Choroid plexus epithelial cell (primary cell): ENCODE measurements at regions not wholly inside any gene's neighbourhood (a gene's known extent, or its start where the extent isn't known, plus 50 kb on each side); places are given as distances from the start of the nearest gene placed in this dataset.
A peak's percentile ranks its signal among the peaks of the same experiment; 100 is the strongest.

ENCODE experiments used
- DNase-seq: peaks from one replicate; pipeline ENCODE4 v3.0.0-alpha.2; 2010; ENCODE audit warnings: low read depth
- H3K4me3 ChIP-seq: 2 replicates; pipeline ENCODE4 v1.5.1; 2011; ENCODE audit warnings: low read depth, mild to moderate bottlenecking, control low read depth, low read length, moderate library complexity
- TF ChIP-seq, protein P1 (sequence below): conservative IDR thresholded peaks from 2 replicates; pipeline ENCODE4 v1.5.1; 2011; ENCODE audit warnings: low read depth, mild to moderate bottlenecking, control low read depth, inconsistent platforms, low read length, moderate library complexity

DNA sequence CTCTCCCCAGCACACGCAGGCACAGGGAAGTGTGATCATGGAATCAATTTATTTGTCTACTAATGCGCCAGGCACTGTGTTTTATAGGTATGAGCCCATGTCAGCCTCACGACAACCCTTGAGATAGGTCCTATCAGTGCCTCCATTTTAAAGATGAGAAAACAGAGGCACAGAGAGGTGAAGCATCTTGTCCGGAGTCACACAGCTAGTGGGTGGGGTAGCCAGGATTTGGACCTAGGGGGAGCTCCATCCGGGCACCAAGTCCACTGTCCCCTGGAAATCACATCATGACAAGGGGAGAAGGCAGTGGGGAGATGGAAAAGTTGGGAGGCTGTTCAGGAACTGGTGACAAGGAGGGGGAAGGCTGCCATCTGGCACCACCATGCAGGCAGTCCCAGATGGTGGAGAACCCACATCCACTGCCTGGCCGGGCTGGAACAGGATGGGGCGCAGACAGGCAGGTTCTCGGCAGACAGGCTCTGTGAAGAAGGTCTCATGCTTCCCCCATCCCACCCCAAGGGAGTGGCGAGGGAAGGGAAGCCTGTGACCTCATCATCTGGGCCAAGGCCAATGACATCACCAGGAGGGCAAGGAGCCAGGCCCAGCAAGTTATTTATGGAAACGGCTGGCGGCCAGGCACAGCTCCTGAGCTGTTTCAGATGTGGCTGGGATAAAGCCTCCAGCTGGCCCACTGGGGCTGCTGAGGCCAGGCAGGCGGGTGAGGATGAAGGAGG, 126.0 kb upstream of the SDK2 start:
- TF ChIP-seq, protein P1, sequence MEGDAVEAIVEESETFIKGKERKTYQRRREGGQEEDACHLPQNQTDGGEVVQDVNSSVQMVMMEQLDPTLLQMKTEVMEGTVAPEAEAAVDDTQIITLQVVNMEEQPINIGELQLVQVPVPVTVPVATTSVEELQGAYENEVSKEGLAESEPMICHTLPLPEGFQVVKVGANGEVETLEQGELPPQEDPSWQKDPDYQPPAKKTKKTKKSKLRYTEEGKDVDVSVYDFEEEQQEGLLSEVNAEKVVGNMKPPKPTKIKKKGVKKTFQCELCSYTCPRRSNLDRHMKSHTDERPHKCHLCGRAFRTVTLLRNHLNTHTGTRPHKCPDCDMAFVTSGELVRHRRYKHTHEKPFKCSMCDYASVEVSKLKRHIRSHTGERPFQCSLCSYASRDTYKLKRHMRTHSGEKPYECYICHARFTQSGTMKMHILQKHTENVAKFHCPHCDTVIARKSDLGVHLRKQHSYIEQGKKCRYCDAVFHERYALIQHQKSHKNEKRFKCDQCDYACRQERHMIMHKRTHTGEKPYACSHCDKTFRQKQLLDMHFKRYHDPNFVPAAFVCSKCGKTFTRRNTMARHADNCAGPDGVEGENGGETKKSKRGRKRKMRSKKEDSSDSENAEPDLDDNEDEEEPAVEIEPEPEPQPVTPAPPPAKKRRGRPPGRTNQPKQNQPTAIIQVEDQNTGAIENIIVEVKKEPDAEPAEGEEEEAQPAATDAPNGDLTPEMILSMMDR: no peak
- no peak overlapping the region for H3K4me3 ChIP-seq

GRCh38 chr17:73770849-73771229, 126.6 kb upstream of the SDK2 start:
- TF ChIP-seq, protein P1: no peak
- DNase-seq: no peak
- H3K4me3 ChIP-seq: no peak overlapping the region

More for the DNA sequence above, 126.0 kb upstream of the SDK2 start:
- peak; percentile 75 for DNase-seq

- H3K4me3 ChIP-seq: no peak overlapping the region
- no peak for DNase-seq
- TF ChIP-seq, protein P1: no peak
These were observed 128.0 kb upstream of the SDK2 start for GRCh38 chr17:73772107-73772705.

DNA sequence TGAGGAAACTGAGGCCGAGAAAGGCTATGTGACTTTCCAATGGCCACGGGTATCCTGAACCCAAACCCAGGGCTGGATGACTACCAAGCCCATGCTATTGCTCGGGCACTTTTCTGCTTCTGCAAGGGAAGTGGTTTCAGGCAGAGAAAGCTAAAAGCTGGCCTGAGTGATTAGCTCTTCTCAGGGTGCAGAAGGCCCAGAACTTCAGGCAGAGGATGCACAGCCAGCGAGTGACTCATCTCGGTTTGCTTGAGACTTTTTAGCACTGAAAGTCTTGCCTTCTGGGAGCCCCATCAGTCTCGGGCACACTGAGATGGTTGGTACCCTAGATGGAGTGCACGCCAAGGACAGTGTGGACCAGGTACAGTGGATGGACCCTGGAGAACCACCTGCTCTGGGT, 129.5 kb upstream of the SDK2 start:
- TF ChIP-seq, protein P1: no peak

DNA sequence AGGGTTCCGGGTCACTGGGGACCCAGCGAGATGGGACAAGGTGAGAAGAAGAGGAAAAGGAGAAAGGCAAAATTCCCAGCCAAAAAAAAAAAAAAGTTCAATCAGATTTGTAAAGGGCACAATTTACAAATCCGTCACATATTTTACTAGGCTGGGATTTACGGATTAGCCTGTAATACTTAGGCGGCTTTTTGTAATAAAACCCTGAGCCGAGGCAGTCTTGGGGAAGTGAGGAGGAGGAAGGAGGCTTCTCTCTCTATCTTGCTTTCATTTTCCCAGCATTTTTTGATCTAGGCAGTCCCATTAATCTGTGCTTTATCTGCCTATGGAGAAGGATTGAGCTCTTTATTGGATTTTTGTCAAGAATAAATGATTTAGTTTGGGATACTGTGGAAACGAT, 130.6 kb upstream of the SDK2 start:
- no peak for DNase-seq
- TF ChIP-seq, protein P1: no peak
- H3K4me3 ChIP-seq: no peak overlapping the region

More for the DNA sequence above, 129.5 kb upstream of the SDK2 start:
- no peak overlapping the region for H3K4me3 ChIP-seq
- DNase-seq: no peak

- DNase-seq: no peak
- no peak overlapping the region for H3K4me3 ChIP-seq
- TF ChIP-seq, protein P1: no peak
These were observed 132.3 kb upstream of the SDK2 start for GRCh38 chr17:73776351-73777130.
